ENCODE measurements at regions not wholly inside any gene's neighbourhood (a gene's known extent, or its start where the extent isn't known, plus 50 kb on each side); places are given as distances from the start of the nearest gene placed in this dataset.

GRCh38 chr13:31638577-31638976 is 100.7 kb upstream of the RXFP2 start:
- TF ChIP-seq CTCF (IDR thresholded peaks at IDR 0.05 in 4 of 5, conservative IDR thresholded peaks at IDR 0.05 in 1 of 5) (no peak), POLR2A (IDR thresholded peaks at IDR 0.05) (no peak)
